HuH-7.5 (cell line): ENCODE measurements at regions not wholly inside any gene's neighbourhood (a gene's known extent, or its start where the extent isn't known, plus 50 kb on each side); places are given as distances from the start of the nearest gene placed in this dataset.
"Not testable (repeated sequence)": the region's sequence is repeated elsewhere in the genome, so short reads cannot be mapped to it uniquely, and the experiment has no call there.

Source experiments
- DNase-seq: peaks from one replicate; pipeline ENCODE4 v3.0.0; 2011; ENCODE audit warnings: low spot score

DNA sequence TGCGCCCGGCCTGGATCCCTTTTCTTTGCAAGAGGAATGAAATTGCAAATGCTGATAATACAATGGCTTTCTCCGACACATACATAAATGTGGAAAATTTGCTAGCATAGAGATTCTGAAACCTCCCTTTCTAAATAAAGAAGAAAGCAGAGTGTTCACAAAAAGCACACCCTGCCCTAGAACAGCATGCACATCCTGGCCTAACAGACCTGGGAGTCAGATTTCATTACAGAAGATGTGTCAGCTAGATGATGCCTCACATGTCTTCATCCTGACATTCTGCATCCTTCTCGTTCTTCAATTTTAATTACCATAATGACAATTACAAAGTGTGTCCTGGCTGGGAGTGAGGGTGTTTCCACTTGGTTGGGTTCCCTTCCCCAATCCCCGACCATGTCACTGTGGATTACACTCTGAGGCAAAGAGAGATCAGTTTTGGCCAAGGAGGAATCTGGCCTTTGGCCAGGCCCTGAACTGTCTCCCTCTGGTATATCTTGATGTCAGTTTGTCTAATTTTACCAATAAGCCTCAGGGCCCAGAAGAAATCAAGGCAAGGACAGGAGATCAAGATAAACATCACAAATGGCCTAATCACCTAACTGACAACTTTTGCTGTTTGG lies 104.9 kb upstream of the SPATA12 start:
- no peak for DNase-seq

DNA sequence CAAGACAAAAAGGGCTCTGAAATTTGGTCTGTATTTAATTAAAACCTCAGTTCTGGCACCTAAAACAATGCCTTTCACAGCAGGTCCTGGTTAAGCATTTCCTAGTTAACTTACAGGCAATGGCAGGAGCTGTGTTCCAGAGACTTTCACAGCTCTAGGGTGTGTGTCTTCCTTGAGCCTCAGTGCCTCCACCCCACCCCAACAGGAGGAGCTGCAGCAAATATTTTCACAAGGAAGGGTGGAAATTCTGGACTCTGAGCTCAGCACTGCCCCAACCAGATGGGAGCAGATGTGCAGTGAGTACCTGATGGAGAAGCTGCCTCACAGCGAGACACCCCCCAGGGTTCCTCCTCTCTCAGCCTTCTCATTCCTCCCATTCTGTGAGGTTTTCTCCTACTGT lies 106.3 kb upstream of the SPATA12 start:
- DNase-seq: no peak

DNA sequence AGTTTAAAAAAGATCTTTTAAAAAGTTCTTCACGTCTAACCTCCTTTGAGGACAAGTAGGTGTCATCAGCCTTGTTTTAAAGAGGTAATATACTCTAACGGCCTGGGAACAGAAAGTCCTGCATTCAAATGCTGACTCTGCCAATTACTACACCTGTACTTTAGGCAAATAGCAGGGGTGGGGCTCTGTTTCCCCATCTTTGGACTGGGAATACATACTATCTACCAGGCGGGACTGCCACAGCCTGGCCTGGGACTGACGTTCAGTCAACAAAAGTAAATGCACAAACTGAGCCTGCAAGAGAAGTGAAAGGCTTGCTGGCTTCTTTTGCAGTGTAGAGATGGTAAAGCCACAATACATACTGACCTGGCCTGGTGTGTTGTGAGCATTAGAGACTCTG lies 107.6 kb upstream of the SPATA12 start:
- DNase-seq: no peak

- no peak for DNase-seq
Measured at GRCh38 chr3:56952061-56952460, 108.4 kb upstream of the SPATA12 start.

- DNase-seq: no peak
Measured at GRCh38 chr3:56951366-56951765, 109.1 kb upstream of the SPATA12 start.

DNA sequence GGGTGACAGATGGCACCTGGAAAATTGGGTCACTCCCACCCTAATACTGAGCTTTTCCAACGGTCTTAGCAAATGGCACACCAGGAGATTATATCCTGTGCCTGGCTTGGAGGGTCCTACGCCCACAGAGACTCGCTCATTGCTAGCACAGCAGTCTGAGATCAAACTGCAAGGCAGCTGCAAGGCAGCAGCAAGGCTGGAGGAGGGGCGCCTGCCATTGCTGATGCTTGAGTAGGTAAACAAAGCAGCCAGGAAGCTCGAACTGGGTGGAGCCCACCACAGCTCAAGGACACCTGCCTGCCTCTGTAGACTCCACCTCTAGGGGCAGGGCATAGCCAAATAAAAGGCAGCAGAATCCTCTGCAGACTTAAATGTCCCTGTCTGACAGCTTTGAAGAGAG lies 115.1 kb upstream of the SPATA12 start:
- not testable (repeated sequence) for DNase-seq

- no peak for DNase-seq
Measured at GRCh38 chr3:56942523-56942922, 117.9 kb upstream of the SPATA12 start.

DNA sequence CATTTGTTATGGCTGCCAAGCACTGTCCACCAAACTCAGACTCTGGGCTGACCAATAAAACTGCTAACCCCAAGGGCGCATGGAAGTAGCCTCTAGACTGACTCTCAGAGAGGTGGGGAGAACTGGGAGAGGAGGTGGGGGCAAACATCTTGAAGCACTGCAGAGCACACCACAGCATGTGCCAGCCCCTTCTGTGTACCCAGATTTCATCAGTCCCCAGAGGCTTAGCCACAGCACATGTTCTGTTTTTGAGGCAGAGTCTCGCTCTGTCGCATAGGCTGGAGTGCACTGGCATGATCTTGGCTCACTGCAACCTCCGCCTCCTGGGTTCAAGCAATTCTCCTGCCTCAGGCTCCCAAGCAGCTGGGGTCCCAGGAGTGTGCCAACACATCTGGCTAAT lies 119.5 kb upstream of the SPATA12 start:
- DNase-seq: no peak

- DNase-seq: no peak
Measured at GRCh38 chr3:56940321-56940720, 120.1 kb upstream of the SPATA12 start.

DNA sequence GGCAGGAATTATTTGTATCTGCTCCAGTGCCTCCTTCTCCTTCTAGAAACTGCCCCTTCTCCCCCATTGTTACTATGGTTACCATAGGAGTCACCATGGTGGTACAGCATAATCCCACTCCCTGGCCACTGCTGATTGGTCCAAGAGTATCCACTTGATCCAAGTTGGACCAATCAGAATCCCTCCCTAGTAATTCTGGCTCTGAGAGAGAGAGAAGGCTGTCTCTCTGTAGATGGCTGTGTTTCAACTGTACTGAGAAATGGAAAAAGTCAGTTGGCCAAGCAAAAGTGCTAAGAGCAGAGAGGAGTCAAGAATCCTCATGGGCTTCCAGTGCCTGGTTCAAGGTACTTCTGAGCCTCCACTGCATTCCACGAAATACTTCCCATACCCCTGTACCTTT lies 120.6 kb upstream of the SPATA12 start:
- DNase-seq: no peak

DNA sequence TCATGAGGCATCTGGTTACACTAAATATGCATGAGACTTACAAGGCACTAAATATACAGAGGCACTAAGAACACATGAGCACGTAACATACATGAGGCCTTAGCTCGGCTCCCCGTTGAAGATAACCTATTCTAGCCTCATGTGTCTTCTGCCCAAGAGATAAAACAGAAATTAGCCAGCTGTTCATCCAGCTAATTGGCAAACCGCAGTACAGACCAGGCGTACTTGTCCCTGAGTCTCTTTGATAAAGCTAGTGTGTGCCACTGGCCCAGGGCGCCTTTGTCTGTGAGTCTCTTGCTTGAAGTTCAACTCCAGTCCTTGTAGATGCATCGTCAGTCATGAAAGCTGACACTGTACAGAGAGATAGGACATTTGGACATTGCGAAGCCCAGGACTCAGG lies 121.9 kb upstream of the SPATA12 start:
- no peak for DNase-seq

DNA sequence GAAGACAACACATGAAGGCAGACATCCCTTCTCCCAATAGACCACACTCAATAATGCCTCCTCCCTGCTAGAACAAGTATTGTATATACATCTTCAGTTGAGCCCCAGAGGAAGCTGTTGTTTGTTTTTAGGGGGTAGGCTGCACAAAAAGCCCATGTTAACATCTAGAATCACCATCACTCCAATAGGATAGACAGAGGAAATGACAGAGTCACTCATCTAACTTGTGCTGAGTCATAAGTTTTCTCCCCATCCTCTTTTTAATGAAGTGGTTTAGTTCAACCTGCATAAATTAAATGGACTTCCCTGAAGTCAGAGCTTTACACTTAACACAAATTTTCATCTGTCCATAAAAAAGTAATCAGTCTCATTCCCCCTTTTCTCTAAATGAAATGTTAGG lies 122.9 kb upstream of the SPATA12 start:
- no peak for DNase-seq

GRCh38 chr3:56935811-56936210 lies 124.7 kb upstream of the SPATA12 start:
- DNase-seq: no peak

DNA sequence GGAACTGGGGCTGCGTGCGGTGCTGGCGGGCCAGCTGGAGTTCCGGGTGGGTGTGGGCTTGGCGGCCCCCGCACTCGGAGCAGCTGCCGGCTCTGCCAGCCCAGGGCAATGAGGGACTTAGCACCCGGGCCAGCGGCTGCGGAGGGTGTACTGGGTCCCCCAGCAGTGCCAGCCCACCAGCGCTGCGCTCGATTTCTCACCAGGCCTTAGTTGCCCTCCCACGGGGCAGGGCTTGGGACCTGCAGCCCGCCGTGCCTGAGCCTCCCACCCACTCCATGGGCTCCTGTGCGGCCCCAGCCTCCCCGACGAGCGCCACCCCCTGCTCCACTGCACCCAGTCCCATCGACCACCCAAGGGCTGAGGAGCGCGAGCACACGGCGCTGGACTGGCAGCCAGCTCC lies 126.0 kb upstream of the SPATA12 start:
- not testable (repeated sequence) for DNase-seq

GRCh38 chr3:56933803-56934202 lies 126.7 kb upstream of the SPATA12 start:
- no peak for DNase-seq

DNA sequence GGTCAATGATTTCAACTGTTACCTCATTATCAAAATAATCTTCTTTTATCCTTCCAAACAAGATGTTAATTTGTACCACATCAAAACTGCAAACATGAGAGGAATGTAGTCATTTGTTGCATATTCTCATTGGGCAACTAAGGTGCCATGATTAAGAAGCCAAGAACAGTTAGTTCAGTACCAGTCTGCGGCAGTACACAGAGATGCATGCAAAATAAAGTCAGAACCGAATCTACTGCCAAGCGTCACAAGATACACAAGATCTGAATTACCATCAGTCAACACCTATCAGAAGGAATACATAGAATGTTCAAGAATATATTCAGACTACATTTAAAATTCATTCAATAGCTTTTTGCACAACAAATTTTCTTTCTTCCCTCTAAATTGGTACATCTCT lies 127.6 kb upstream of the SPATA12 start:
- no peak for DNase-seq

DNA sequence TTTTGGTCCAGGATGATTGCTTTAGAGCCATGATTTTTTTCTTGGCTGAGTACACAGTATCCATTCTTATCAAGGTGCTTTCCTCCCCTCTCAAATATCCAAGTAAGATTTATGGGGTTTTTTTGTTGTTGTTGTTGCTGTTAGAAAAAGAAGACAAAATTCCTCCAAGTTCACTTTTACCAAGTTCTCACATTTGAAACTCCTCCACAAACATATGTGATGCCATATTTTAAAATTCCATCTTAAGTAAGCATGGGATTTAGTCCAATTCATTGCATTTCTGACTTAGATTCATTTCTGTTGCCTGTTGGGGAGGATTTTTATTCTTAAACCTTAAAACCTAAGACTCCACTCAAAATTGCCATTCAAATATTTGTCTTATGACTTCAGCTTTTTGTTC lies 128.6 kb upstream of the SPATA12 start:
- no peak for DNase-seq

GRCh38 chr3:56930706-56931105 lies 129.0 kb upstream of the ARHGEF3 start:
- DNase-seq: no peak

- no peak for DNase-seq
Measured at GRCh38 chr3:56929809-56930615, 128.3 kb upstream of the ARHGEF3 start.

DNA sequence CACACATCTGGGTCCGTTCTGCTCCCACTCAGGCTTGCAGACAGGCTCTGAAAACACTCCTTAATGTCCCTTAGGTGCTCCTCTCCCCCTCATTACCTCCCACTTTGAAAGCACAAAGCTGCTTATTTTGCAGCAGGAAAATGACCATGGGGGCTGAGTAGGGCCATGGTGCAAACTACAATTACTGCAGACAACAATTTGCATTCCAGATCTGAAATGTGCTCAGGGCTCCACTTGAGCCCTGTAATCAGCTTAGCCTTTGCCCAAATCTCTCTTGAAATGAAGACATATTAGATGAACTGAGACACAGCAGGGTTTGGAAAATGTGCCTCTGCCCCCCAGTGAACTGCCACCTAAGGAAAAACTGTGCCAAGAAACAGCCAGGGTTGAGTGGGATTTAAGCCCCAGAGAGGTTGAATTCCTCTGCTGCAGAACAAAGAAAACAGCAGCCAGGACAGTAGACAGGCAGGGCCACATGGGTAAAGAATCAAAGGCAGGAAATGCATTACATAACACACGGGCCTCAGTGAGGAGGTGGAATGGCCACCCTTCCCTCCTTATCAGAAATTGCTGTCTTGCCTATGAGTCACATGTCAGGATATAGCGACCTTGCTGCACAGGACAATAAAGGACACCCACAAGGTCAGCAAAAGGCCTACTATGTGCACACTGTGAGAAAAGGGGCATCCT lies 126.8 kb upstream of the ARHGEF3 start:
- DNase-seq: no peak

- DNase-seq: no peak
Measured at GRCh38 chr3:56927855-56928254, 126.1 kb upstream of the ARHGEF3 start.

GRCh38 chr3:56926947-56927282 lies 125.2 kb upstream of the ARHGEF3 start:
- no peak for DNase-seq

- DNase-seq: no peak
Measured at GRCh38 chr3:56926243-56926946, 124.6 kb upstream of the ARHGEF3 start.
